Hematopoietic multipotent progenitor cell treated with erythropoietin and hydrocortisone succinate and interleukin-3 and kit ligand, for 15 days (in vitro differentiated cells): ENCODE measurements at regions not wholly inside any gene's neighbourhood (a gene's known extent, or its start where the extent isn't known, plus 50 kb on each side); places are given as distances from the start of the nearest gene placed in this dataset.

ENCODE experiments used
- DNase-seq: peaks from one replicate; pipeline ENCODE4 v3.0.0-alpha.2; 2015; ENCODE audit warnings: low spot score

DNA sequence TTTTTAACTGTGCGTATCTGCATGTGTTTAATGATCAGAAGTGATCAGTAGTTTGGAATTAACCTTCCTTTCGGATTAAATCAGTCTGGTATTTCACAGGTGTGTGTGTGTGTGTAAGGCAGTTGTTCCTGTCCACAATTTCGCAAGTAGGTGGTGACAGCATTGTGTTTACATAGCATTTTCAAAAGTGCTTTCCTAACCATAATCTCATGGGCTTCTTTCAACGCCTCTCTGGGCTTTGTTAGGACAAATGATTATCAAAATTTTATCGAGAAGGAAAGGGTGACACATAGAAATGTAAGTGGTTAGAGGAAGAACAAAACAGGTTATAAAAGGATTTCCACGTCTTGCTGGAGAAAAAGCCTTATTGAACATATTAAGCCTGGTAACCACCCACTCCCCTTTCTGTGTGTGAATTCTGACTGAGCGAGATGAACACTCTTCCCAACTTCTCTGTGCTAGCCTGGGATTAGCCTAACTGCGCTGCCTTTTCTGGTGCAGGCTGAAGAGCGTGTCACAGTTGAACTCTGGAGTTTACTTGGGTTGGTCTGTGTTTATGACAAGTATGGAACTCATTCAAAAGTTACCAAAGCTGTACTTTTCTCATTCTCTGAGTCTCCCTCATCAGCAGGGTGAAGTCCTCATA is 292.3 kb upstream of the PITRM1 start:
- DNase-seq = no peak

- no peak for DNase-seq
Observed at GRCh38 chr10:3460420-3461128, 288.0 kb upstream of the PITRM1 start.

GRCh38 chr10:3455385-3456334 is 283.1 kb upstream of the PITRM1 start:
- no peak for DNase-seq

- DNase-seq = no peak
Observed at GRCh38 chr10:3452683-3453361, 280.2 kb upstream of the PITRM1 start.

DNA sequence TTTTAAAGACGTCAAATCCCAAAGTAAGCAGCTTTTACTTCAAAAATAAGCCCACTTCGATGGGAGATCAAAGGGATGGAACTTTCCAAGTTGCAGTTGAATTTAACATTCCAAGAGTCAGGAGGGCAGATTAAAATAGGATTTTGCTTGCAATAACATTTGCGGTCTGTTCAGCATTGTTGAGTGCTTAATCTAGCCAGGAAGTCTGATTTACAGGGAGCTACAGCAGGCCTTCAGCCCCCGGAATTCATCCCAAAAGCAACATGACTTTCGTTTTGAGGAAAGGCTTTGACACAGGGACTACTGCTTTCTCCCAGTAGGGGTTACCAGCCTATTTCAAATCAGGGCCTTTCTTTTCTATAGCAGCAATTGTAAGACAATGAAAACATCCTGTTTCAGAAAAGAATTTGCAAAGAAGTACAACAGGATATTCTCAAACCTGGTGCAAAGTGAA is 279.6 kb upstream of the PITRM1 start:
- no peak for DNase-seq

DNA sequence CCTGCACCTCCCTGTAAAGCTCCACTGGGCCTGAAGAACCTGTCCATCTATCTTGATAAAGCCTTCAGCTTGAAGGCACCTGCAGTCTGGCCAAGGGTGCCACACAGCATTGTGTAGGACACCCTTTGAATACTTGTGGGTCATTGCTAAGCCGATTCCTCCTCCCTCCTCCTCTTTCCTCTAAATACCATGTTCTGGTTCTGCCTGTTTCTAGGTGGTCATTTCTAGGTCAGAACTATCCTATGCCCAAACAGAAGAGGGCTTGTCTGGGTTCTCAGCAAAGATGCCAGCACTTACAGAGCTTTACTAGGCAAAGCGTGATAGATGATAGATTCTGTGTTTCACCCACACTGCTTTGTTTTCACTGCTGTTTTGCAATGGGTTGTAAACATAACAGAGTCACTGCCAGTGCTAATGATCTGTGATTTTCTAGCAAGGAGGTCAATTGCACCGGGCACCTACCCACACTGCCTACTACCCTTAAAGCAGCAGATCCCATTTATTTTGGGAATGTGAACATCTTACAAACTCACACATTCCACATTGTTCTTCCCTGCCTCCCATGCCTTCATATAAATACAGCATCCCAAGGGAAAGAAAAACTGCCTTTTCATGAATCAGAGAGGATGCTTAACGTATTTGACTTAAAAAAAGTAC is 279.1 kb upstream of the PITRM1 start:
- DNase-seq = no peak

DNA sequence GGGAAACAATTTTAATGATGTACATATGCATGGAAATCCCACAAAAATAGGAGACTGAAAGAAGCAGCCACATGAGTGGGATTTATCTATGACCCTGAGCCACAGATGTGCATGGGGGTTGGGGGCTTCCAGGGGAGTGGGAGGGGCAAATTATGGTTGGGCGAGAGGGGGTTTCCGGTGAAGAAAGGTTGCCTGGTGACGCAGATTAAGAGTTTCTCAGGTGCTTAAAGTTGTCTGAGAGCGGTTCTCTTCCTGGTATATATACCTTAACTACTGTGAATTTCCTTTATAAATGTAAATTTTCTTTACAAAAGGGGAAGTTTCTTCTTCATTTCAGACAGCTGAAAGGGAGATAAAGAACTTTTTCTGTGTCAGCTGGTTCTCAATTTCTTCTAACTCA is 273.6 kb upstream of the PITRM1 start:
- DNase-seq = no peak

DNA sequence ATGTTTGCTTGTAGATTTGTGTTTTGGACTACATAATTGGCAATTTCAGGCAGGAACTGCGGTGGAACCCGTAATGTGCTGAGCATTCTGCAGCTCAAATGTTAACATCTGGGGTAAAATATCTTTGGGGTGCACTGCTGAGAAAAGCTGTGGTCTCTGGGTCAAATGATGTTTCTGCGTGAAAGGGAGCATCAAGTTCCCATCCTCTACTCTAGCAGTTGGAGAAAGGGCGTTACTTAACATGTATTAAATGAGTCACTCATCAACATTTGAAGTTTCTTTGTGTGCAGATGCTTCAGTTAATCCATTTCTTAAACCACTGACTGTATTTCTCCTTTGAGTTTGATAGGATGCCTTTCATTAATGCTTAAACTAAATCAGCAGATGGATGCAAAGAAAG is 273.1 kb upstream of the PITRM1 start:
- no peak for DNase-seq

- DNase-seq = no peak
Observed at GRCh38 chr10:3442451-3442990, 269.9 kb upstream of the PITRM1 start.

- no peak for DNase-seq
Observed at GRCh38 chr10:3439183-3439582, 266.6 kb upstream of the PITRM1 start.

GRCh38 chr10:3438606-3439005 is 266.0 kb upstream of the PITRM1 start:
- DNase-seq = no peak

- DNase-seq = no peak
Observed at GRCh38 chr10:3435671-3436070, 263.1 kb upstream of the PITRM1 start.

GRCh38 chr10:3433988-3434387 is 261.4 kb upstream of the PITRM1 start:
- DNase-seq = no peak

DNA sequence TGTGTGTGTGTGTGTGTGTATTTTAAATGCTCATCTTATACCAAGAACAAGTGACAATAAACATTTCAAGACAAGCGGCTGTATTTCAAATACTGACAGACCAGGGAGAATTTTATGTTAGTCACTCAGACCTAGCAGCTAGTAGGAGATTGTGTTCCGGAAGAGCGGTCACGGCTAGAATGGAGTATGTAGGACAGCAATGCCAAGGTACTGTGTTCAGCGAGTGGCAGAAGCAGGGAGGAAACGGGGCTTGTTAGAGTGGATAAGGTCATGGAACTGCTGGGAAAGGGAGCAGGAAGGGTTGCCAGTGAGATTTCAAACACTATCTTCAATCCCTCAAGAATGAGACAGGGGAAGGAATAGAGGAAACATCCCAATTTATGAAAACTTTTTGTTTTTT is 260.5 kb upstream of the PITRM1 start:
- no peak for DNase-seq

GRCh38 chr10:3432081-3432825 is 259.7 kb upstream of the PITRM1 start:
- DNase-seq = no peak

DNA sequence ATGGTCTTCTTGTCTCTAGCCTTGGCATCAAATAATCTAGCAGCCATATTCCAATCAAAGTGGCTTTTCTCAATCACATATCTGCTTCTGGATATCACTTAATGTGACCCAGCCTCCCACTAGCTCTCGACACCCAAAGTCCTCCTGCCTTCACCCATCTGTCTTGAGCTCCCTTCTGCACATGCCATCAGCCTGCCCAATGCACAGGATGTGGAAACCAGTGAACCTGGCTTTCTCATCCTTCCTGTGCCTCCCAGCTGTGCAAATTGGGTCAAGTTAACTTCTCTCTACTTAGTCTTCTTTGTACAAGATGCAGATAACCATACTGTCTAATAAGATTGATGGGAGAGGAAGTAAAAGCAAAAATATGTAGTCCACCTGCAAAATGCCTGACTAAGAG is 257.9 kb upstream of the PITRM1 start:
- DNase-seq = no peak

GRCh38 chr10:3429676-3430075 is 257.1 kb upstream of the PITRM1 start:
- no peak for DNase-seq

GRCh38 chr10:3428826-3429225 is 256.2 kb upstream of the PITRM1 start:
- DNase-seq = no peak

- no peak for DNase-seq
Observed at GRCh38 chr10:3427950-3428354, 255.4 kb upstream of the PITRM1 start.

DNA sequence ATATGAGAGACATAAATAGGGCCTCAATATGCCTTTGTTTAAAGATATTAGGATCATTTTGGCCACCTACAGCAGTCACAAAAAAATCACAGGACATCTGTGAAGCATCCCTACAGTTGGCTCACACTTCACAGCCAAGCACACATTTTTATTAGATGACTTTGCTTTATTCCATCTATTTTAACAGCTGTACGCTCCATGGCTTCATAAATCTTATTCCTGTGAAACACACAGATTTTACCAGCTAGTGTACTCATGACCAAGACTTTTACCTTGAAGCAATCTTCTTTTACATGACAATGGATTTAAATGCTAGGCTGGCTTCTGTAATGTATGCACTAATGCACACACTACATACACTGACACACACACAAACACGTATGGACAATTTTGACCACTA is 254.8 kb upstream of the PITRM1 start:
- no peak for DNase-seq
